Activated CD8-positive, alpha-beta memory T cell treated with anti-CD3 and anti-CD28 coated beads for 1 hour (primary cell): ENCODE measurements at regions not wholly inside any gene's neighbourhood (a gene's known extent, or its start where the extent isn't known, plus 50 kb on each side); places are given as distances from the start of the nearest gene placed in this dataset.

ENCODE experiments used
- DNase-seq, 2 donors: peaks; one replicate each; pipeline ENCODE4 v3.0.0-alpha.2; 2020; ENCODE audit warnings: low read depth in 1 of 2; ENCODE audit errors: extremely low read depth in 1 of 2

DNA sequence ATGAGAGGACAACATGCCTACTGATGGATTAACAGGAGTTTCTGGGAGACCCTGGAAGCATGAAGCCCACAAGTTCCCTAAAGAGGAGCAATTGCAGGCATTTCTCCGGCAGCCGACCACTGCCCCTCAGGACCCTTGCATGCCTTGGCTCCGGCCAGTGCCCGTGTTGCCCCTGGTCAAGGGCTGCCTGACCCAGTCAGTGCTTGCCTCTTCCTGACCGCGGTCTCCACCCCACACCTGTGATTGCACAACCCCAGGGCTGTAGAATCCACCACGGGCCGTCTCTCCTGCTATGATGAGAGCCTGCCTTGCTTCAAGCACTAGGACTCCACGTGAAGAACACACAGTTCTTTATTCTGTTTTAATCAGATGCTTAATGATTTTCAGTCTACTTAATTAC lies 127.5 kb downstream of the GLI2 start:
- DNase-seq: no peak

GRCh38 chr2:120863661-120864320 lies 128.1 kb downstream of the GLI2 start:
- no peak for DNase-seq

GRCh38 chr2:120864981-120865380 lies 129.3 kb downstream of the GLI2 start:
- no peak for DNase-seq

DNA sequence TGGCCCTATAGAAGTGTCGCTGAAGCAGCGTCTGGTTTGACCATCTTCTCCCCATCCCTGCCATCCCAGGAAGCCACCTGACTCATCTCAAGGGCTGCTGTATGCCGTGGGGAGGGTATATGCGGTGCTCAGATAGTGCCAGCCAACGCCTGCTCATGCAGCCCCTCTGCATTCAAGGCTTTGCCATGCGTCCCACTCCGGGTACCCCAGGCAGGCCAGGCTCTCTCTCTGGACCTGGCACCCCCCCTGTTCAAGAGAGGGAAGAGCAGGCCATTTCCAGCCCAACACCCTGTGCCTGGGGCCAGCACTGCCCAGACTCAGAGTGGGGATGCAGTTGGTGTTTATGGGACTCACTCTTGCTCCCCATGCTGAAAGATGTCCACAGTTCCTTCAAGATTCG lies 130.0 kb downstream of the GLI2 start:
- DNase-seq: no peak

GRCh38 chr2:120866071-120866470 lies 130.4 kb downstream of the GLI2 start:
- DNase-seq: no peak

DNA sequence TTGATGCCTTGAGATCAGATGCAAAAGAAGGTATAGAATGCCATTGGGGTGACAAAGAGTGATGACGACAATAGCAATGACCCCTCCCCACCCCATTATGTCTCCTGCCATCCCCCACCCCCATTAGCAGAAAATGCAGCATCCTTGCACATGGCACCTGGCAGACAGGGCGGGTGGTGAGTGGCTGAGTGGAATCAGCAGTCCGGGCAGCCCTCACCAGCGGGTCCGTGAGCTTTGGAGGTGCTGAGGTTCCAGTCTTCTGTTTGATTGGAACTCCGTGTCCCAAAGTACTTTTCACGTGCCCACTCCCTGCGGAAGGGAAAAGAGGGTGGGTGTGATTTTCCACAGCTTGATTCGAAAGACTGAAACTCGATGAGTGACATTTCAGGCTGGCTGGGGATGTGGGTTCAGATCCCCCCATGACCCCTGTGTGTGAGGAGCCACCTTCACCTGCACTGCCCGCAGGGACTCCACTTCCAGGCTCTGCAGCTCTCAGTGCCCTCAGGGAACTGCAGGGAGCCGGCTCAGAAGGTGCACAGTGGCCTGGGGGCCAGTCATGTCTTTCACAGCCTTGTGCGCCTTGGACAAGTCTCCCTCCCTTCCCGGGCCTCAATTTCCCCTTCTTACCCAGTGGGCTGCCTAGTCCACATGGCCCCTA lies 130.9 kb downstream of the GLI2 start:
- no peak for DNase-seq

DNA sequence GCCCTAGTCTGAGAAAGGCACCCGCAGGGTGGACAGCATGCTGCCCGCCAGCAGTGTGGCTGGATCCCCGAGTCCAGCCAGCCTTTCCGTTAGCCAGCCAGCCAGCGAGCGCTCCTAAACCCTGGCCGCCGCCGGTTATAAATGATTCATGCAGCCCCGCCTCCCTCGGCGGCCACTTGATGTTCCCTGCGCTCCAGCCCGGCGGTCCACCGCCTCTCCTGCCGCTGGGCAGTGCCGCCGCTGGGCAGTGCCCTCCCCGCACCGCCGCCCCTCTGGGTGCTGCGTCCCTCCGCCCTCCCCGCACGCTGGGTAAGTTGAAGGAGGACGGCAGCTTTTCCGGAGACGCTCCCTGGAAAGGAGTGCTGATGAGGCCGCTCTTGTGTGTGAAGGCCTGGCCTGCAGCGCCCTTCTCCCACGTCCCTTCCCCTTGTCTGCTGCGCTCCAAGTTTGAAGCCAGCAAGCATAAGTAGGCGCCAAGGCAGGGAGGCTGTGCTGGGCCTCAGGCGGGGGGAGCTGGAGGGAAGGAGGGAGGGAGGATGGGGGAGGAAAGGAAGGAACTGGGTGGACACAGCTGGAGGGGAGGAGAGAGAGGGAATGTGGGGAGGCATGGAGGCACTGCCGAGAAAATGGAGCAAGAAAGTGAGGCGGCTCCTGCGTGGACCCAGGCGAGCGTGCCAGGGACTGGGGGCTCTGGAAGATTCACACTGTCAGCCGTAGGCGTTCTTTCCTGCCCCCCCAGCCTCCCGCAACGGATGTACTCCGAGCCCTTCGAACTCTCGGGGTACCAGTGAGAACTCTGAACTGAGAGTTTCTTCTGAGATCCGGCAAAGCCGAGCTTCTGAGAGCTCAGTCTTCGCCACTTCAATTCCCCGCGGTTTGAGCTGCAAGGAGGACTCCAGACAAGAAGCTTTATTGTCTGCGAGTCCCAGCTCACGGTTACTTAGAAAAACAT lies 131.9 kb downstream of the GLI2 start:
- DNase-seq: no peak

DNA sequence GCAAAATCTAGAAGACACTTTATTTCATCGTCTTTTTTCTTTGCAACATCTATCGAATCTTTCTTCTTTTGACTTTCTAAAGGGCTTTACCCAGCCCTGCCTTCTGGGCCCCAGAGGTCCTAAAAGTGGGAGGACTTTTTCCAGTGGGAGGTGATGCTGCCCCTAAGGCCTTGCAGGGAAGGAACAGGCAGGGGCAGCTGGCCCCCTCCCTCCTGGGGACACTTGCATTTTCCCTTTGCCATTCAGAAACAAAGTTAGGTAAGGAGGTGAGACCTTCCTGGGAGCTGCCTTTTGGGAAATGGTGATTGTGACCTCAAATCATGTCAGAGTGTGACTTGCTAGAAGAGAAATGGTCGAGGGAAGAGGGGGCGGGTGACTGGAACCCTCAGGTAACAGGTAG lies 132.7 kb downstream of the GLI2 start:
- DNase-seq: no peak

GRCh38 chr2:120869036-120869729 lies 133.5 kb downstream of the GLI2 start:
- DNase-seq: no peak

GRCh38 chr2:120869730-120870466 lies 134.2 kb downstream of the GLI2 start:
- DNase-seq: no peak

DNA sequence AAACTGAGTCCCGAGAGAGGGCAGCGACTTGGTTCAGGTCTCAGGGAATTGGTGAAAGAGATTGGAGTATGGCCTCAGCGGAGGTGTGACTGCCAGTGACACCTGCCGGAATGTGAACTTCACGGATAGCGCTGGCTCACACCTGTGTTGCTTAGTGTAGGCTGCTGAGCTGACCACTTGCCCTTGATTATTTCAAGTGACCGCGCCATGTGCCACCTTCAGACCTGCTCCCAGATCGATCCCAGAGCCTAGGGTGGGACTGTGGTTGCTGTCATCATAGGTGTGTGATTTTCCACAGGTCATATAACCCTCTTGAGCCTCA lies 134.8 kb downstream of the GLI2 start:
- DNase-seq: no peak

GRCh38 chr2:120871016-120871635 lies 135.5 kb downstream of the GLI2 start:
- no peak for DNase-seq

DNA sequence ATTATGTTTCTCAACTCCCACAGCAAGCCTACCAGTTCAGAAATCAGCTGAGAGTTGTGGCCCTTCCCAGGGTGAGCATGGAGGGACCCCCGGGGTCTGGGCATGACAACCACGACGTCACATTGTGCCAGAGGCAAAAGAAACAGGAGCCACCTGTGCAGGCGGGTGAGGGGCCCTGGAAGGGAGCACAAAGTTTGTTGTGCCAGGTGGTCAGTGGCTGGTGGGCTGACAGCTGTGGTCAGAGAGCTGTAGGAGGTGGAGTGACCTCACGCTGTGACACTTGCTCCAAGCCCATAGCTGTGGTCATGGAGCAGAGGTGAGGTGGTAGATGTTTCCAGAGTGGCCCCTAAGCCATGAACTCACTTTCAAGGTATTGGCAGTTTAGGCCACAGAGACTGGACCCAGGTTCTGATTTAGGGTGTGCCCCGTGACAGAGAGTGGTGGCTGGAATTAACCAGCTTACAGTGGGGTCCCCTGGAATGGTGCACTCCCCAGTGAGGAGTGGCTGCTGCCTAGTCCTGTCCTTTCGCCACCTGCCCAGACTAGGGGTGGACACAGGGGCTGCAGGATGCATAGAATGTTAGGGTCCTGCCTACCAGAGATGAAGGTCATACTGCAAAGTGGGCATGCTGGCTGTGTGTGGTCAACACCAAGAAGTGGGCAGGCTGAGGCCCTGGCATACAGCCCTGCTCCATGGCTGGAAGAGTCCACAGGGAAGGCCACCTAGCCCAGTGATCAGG lies 136.4 kb downstream of the GLI2 start:
- DNase-seq: no peak

DNA sequence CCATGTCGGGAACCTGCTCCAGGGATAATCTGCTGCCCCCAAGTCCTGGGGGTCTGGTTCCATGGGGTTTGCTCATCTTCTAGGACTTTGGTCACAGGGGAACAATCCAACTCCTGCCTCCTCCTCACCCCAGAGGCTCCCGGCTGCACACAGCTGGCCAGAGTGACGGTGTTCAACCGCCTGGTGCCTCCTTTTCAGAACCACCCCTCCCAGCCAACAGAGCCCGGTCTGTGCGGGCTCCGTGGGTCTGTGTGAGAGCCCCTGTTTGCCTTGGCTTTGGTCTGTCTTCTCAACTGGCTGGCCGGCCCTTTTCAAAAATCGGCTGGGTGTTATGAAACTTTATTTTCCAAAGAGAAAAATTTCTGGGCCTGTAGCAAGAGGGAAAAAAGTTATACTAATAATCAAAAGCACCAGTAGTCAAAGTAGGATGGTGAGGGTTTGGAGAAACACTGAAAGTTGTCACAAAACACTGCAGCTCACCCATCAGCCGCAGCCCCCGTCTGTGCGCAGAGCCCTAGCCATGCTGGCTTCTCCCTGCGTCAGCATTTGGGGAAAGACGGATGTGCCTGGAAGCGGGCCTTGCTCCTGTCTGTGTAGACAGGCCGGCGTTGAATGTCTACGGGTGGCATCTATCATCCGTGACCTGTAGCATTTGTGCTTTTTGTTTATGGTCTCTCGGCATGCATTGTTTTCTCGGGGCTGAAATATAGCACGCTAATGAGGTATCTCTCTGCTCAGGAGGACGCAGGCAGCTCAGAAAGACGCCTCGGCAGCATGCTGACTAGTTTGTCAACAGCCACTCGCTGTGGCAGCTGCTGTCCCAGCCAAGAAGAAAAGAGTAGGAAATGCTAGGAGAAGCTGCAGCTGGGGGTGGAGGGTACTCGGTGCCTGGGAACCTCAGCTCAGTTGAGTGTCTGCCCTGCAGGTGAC lies 138.6 kb downstream of the GLI2 start:
- no peak for DNase-seq

- DNase-seq: no peak
Measured at GRCh38 chr2:120874888-120875275, 139.2 kb downstream of the GLI2 start.

DNA sequence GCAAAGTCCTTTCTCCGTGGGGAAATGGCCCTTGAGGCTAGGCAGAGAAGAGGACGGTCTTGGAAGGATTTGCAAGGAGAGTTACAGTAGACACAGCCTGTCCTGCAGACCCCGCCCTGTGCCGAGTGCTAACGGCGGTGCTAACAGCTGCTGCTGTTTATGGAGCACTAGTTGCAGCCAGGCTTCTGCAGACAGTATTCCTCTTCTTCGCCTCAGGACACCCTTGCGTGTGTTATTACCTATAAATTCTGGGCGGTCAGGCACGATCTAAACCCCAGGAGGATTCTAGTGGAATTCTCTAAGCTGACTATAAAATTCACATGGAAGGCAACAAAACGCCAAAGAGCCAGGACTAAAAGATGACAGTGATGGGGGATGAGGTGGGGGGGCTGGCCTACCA lies 139.8 kb downstream of the GLI2 start:
- no peak for DNase-seq

DNA sequence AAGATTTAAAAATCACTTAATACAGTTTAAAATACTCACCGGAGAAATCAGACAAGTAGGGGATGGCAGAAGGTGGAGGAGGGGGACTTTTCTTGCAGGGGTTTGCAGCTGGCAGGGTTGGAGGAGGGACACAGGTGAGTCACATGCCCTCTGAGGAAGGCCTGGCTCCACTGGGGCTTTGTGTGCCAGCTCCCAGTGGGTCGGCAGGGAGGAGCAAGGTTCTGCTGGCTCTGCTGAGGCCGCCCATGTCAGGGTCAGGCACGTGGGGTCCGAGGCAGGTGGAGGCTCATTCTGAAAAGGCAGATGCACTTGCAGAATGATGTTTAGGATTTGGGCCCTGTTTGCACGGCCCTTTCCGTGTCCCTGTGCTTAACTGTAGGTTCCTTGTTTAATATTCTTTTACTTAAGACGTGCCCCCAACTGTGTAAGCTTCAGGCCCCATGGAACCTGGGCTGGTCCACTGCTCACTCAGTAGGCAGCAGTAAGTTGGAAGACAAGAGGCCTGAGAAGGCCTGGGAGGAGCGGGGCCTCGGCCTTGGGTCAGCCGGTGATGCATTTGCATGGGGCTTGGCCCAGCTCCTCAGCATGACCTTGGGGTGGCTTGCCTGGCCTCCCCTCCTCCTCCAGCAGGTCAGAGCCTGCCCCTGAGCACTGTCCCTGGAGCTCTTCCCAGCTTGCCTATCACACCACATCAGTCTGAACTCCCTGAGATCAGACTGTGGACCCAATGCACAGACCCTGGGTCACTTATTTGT lies 141.0 kb downstream of the GLI2 start:
- DNase-seq: no peak

DNA sequence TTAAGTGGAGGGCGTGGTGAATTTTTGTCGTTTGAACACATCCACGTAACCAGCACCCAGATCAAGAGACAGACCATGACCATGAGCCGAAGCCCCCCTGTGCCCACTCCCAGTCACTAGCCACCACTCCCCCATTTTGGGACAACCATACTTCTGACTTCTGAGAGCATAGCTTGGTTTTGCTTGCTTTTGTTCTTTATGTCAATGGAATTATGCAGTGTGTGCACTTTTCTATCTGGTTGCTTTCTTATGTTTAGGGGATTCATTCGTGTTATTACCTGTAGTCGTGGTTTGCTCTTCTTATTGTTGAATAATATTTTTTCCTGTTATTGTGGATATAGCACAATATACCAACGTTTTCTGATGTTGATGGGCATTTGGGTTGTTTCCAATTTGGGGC lies 141.7 kb downstream of the GLI2 start:
- DNase-seq: no peak
